NCI-H524 treated with DMSO at 0.1 percent for 48 hours (cell line): ENCODE measurements at regions not wholly inside any gene's neighbourhood (a gene's known extent, or its start where the extent isn't known, plus 50 kb on each side); places are given as distances from the start of the nearest gene placed in this dataset.

Source experiments
- DNase-seq: peaks from one replicate; lab custom pipeline; 2025; lab: John Stamatoyannopoulos, UW

DNA sequence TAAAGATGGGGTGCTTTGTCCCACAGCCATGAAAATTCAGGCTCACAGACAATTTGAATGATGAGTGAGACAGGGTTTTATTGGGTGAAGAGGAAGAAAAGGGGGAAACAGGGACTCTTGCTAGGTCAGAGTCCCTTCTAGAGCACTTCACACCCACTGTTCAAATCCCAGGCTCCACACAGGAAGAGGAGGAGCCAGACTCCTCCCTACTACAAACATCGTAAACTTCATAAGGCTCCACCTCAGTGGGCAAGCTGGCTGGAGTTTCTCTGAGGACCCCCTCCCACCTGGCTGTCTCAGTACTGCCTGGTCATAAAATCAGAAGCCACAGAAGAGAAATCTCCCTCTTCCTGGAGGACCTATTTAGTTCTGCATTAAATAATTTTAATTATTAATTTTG is 80.3 kb upstream of the KCNMB2 start:
- no peak for DNase-seq

DNA sequence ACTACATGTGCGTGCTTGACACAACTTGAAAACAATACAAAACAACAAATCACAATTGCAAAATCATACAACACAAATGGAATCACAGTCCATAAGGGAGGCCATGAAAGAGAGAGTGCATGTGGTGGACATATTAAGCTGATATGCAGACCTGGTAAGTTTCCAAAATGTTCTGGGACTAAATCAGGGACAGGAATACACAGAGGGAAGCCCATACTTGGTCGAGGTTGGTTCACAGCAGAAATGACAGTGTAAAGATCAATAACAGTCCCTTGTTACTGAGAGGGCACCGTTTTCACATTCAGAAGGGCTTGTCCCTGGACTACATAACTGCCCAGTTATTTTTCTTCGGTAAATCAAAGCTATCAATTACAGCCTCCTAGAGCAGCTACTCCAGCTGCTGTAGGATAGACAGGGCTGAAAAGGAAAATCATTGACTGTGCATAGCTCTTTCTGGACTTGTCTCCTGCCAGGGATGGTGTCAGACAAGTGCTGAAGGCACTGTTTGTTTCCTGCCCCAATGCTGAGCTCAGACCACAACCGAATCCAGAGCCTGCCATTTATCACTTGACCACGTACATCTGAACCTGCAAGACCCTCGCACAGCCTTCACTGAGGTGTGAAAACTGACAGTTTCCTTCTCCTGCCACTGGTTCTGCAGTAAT is 79.5 kb upstream of the KCNMB2 start:
- DNase-seq = no peak

DNA sequence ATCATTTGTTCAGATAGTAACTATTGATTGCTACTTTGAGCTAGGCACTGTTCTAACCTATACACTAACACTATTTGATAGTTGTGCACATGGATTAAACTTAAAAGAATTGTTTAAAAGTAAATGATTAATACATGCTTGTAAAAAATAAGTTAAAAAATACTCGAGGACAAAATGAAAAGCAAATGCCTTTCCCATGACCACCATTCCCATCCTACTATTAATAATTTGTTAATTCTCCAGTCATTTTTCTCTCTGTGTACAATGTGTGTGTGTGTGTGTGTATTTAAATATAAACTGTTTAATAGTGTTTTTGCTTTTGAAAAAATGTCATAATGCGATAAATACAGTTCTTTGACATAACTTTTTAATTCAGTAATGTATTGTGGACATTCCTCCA is 78.7 kb upstream of the KCNMB2 start:
- DNase-seq = no peak

DNA sequence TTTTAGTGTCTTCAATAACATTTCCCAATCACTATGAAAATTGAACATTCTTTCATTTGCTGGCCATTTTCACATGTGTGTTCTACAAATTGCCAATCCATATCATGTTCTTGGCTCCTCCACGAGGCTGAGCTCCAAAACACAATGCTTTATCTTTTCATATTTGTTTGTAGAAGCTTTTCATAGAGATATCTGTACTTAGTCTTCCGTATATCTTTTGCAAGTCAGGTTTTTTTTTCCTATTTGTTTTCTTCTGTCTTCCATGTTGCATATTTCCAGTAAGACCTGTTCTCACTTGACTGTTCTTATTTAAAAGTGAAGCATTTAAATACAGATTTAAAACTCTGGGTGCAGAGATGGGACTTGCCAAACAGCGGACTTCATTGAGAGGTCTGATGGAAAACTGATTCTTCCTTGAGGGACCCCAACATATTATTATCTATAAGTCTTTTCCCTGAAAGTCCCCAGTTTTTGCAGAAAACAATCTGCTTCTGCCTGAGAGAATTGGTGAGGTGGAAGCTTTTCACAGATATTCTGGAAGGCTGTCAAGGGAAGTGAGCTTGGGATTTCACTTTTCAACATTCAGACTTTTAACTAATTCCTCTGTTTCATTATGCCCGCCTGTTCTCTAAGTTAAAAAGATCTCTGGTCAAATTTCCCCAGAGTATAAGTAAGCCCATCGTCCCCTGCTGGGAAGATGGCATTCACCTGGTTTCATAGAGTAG is 77.8 kb upstream of the KCNMB2 start:
- DNase-seq = no peak

DNA sequence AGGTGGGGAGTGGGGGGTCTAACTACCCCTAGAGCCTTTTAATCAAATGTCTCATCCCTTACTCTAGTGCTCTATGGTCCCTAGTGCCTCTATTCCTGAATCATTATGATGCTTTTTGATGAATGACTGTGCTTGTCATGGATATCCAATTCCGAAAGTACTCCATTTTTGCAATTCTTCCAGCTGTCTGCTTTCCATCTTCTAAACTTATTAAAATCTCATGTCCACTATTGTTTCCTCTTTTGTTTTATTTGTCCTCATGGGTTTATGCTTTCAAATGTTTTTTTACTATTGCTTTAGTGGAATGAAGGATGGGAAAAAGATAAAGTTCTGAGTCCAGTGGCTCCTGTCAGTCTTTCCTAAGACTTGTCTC is 77.2 kb upstream of the KCNMB2 start:
- no peak for DNase-seq

DNA sequence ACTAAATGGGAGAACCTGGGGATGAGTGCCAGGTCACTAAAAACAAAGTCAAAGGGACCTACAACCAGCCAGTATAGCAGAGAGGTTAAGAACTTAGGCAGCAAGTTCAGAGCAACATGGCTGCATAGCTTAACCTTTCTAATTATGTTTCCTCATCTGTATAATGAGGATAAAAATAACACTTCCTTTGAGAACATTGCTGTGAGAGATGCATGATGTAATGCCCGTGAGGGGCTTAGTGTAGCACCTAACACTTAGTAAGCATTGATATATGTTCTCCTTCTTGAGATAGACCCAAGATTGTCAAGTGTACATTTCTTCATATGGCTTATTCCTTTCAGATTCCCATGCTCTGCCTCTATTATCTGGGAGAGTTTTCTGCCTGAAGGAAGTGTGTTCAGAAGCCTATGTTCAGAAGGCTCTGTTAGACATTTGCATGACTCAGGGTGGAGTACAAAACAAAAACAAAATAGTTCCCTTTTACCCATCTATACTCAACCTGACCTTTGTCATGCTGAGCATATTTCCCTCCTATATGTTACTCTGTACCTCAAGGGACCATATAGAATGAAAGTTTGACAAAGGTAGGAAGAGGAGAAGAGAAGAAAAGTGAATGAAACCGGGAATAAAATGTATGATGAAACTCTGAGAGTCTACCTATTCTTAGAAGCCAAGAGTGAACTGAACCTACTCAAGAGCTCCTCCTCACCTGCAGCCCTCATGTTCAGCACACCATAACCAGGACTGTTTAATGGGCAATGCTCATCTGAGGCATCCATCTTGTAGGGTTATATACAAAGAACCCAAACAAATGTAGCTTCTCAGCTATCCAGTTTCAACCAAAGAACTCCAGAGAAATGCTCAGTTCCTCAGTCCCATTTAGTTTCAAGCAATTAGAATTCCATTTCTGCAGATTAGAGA is 70.7 kb upstream of the KCNMB2 start:
- no peak for DNase-seq

DNA sequence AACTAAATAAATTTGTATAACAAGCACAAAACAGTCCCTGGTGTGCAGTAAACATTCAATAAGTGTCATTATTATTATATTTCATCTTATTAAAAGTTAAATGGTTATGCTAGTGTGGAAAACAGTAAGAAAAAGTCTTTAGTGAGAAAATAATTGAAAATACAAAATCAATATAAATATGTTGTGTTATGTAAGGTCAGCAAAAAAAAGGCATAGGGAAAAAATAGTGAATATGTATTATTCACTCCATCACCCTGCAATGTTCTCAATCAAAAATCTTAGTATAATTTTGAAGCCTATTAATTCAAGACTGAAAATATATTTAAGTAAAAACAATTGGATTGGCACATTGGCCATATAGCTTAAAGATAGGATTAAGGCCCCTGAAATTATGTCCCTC is 63.3 kb upstream of the KCNMB2 start:
- DNase-seq = no peak

DNA sequence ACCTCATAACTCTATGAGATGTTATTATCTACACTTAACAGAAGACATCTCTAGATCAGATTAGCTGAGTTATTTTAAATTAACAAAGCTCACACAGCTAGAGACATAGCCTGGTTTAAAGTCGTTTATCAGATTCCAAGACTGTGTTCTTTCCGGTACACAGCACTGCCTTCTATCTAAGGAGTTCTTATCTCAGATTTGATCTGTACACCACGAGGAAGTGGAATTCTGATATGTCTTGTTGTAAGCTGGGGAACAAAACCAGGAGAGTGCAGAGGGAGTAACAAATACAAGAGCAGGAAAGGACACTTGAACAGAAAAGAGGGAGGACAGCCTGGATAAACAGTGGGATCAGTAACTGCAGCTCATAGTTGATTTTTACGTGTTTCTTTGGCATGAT is 61.7 kb upstream of the KCNMB2 start:
- DNase-seq = no peak

DNA sequence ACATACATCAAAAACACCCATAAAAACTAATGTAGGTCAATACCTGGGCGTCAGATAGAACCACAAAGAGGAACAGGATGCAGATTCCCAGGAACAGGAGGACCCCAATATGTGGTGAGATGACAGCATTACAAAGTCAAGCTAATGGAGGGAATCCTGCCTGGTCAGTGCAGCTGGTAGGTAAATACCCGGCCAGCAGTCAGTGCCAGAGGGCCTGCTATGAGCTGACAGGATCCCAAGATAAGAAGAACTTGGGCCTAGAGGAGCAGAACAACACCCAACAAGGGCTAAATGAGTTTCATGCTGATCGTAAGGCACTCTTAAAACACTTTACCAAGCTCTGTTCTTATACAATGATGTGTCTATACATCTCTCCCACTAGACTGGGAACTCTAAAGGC is 61.2 kb upstream of the KCNMB2 start:
- DNase-seq = no peak

DNA sequence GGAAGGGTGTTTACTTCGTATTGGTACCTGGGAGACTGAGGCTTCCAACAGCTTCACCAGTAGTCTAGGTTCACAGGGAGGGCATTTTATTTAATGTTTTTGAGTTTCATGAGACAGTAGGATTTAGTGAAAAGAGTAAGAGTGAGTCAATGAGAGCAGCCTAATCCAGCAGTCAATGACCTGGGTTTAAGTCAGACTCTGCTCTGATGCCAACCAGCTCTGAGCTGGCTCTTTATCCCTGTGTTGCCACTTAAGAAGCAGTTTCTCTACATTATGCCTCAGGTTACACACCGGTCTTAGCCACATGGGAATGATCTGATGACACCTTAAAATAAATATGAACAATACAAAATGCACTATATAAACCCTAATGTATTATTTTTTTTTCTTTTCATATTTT is 59.4 kb upstream of the KCNMB2 start:
- DNase-seq = no peak

DNA sequence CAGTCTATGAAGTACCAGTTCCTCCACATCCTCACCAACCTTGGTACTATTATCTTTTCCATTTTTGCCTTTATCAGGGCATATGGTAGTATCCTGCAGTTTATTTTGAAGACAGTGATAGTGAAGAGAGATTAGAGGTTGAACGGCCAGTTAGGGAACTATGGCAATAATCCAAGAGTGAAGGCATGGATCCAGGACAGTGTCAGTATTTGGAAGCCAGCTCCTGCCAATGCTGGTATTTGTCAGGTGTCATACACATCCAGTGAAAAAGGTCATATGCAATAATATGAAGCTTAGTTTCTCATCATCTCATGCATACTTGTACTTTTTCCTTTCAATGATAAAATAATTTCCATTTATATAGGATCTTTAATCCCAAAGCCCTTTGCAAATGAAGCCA is 56.8 kb upstream of the KCNMB2 start:
- DNase-seq = no peak

DNA sequence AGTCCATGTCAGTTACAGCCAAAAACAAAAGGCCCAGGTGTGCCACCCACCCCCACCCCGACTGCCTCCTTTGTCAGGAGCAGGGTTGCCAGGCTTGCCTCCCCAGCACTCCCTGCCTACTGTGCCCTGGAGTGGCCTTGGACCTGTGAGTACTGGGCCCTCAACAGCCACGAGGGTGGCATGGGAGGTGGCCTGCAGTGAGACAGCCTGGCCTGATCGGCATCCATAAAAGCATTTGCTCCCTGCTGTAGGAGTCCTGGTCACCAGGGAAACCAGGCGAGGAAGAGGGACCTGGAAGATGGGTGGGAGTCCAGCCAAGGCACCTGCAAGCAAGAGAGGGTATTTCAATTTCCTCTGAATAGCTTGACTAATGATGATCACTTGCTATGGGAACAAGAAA is 56.4 kb upstream of the KCNMB2 start:
- DNase-seq = no peak

DNA sequence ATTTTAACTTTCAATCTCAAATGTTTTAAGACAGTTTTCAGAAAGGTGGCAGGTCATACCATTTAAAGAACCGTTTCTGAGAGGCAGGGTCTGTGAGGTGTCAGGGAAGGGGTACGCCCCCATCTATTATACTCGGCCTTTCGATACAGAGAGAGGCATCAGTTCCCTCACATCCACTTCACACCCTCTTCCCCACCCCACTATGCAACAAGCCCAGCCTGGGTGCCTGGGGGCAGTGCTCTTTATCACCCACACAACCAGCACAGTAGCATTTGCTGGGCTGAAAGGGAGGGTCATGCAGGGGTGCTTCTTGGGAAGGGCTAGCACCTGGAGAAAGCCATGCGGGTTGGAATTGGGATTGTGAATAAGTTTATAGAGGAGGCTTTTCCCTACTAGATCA is 56.0 kb upstream of the KCNMB2 start:
- DNase-seq = no peak

DNA sequence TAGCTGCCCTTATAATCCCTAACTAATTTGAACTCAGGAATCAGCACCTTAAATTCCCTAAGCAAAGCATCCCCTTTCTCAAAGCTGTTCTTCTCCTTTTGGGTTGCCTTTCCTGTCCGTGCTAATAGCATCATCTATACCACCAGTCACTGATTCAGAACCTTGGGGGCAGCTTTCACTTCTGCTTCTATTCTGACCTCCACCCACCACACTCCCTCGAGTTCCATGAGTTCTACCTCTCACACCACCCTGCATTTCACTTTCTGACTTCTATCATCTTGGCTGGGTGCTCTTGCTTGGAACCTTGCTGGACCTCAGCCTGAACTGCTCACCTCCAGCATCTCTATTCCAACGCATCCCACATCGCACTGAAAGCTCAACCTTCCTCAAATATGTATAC is 55.4 kb upstream of the KCNMB2 start:
- no peak for DNase-seq

DNA sequence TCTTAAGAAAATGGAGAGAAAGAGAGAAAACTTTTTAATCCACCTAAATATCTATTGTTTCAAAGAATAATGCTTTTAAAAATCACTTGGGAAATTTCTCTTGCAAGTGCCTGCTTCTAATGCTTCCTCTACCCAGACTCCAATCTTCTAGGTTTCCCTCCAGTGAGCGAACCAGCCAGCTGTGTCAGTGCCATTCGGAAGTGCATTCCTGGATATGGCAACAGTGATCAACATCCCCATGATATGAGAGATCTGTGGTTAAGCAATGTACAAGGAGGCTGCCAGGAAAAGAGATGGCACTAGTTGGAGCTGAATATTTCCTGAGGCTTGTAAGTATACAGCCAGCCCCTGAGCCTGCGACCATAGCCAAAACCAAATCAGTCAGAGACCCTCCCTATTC is 53.3 kb upstream of the KCNMB2 start:
- no peak for DNase-seq

DNA sequence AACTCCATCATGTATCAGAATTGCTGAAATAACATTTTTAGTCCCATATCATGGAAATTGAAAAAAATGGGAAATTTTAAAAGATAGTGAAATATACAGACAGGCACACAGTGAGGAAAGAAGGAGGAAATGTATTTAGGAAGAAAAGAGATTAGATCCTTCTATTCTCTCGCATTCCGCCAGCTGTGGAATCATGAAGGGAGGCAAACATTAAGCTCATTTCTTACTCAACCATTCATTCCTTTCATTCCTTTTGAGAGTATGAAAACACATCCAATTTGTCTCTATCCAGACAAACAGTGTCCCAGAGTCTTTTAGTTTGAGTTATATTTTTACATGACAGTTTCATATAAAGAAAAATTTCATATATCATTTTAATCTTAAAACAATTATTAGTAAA is 52.5 kb upstream of the KCNMB2 start:
- DNase-seq = no peak

DNA sequence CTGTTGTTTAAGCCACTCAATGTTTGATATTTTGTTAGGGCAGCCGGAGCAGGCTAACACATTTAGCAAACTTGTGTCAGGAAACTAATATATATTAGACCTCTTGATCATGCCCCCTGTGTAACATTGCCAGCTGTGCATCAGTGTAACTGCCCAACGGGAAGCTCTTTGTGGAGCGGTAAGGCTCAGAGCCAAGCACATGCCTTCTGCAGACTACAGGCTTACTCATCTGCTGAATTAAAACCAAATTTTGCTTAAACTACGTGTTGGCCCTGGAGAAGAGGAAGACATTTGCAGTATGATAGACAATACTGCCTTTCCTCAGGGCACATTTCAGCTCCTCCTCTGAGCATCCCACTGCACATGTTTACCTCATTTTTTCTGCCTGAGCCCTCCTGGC is 50.5 kb upstream of the KCNMB2 start:
- no peak for DNase-seq
